Esophagus squamous epithelium (tissue), 4 donors: ENCODE measurements at regions not wholly inside any gene's neighbourhood (a gene's known extent, or its start where the extent isn't known, plus 50 kb on each side); places are given as distances from the start of the nearest gene placed in this dataset.

ENCODE experiments used
- POLR2A ChIP-seq, 4 donors: fragments of 450-650 bp; IDR thresholded peaks; one replicate each; pipeline ENCODE4 v1.6.1; 2017; ENCODE audit warnings: antibody characterized with exemption in 4 of 4, mild to moderate bottlenecking in 4 of 4, moderate library complexity in 3 of 4
- TF ChIP-seq, protein P1 (sequence below), 6 experiments: fragments of 450-650 bp in 4 of 6; fragments of 200-600 bp in 2 of 6; sonication (generic) in 2 of 6; IDR thresholded peaks; one replicate each; pipeline ENCODE4 v1.5.1; 2016 to 2019; ENCODE audit warnings: antibody characterized with exemption in 6 of 6, mild to moderate bottlenecking in 4 of 6, moderate library complexity in 4 of 6

DNA sequence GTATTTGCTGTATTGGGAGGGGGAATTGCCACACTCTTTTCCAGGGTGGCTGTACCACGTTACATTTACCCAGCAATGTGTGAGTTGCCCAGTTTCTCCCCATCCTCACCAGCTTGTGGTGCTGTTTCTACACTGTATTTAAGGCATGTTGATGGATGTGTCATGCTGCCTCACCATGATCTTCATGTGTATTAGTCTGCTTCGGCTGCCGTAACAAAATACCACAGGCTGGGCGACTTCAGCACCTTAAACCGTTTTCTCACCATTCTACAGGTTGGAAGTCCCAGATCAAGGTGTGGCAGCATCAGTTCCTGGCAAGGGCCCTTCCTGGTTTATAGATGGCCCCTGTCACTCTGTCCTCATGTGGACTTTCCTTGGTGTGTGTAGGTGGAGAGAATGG, 169.7 kb downstream of the IGLL1 start:
- TF ChIP-seq, protein P1, sequence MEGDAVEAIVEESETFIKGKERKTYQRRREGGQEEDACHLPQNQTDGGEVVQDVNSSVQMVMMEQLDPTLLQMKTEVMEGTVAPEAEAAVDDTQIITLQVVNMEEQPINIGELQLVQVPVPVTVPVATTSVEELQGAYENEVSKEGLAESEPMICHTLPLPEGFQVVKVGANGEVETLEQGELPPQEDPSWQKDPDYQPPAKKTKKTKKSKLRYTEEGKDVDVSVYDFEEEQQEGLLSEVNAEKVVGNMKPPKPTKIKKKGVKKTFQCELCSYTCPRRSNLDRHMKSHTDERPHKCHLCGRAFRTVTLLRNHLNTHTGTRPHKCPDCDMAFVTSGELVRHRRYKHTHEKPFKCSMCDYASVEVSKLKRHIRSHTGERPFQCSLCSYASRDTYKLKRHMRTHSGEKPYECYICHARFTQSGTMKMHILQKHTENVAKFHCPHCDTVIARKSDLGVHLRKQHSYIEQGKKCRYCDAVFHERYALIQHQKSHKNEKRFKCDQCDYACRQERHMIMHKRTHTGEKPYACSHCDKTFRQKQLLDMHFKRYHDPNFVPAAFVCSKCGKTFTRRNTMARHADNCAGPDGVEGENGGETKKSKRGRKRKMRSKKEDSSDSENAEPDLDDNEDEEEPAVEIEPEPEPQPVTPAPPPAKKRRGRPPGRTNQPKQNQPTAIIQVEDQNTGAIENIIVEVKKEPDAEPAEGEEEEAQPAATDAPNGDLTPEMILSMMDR (IDR thresholded peaks at IDR 0.05) = no peak
- TF ChIP-seq POLR2A (IDR thresholded peaks at IDR 0.05) = no peak
